Adrenal gland (tissue), 9 donors: ENCODE measurements at regions not wholly inside any gene's neighbourhood (a gene's known extent, or its start where the extent isn't known, plus 50 kb on each side); places are given as distances from the start of the nearest gene placed in this dataset.
"Not testable (repeated sequence)": the region's sequence is repeated elsewhere in the genome, so short reads cannot be mapped to it uniquely, and the experiment has no call there.

Experiments
- DNase-seq, 7 donors: peaks; one replicate each; pipeline ENCODE4 v3.0.0-alpha.2; 2019 to 2020
- H3K27ac ChIP-seq, 5 donors: fragments of 200-600 bp; sonication (generic) in 4 of 5; 1 replicate in 3 of 5; 2 replicates in 2 of 5; pipeline versions ENCODE4 v1.5.1 to v1.8.0; 2016 to 2020; ENCODE audit warnings: mild to moderate bottlenecking in 1 of 5
- H3K27me3 ChIP-seq: fragments of 200-600 bp; 2 replicates; pipeline ENCODE4 v1.8.0; 2021
- H3K36me3 ChIP-seq, 2 donors: fragments of 200-600 bp; replicated peaks in 1 of 2; 1 replicate in 1 of 2; 2 replicates in 1 of 2; pipeline versions ENCODE4 v1.5.1 to v1.8.0; 2018 to 2022
- H3K4me1 ChIP-seq, 2 donors: fragments of 200-600 bp; replicated peaks in 1 of 2; 1 replicate in 1 of 2; 2 replicates in 1 of 2; pipeline versions ENCODE4 v1.5.1 to v1.8.0; 2018 to 2021
- H3K4me3 ChIP-seq, 4 donors: fragments of 200-600 bp; sonication (generic) in 3 of 4; one replicate each; pipeline ENCODE4 v1.5.1; 2016 to 2018
- H3K9me3 ChIP-seq, 3 donors: fragments of 200-600 bp; sonication (generic) in 1 of 3; replicated peaks in 1 of 3; 1 replicate in 2 of 3; 2 replicates in 1 of 3; pipeline versions ENCODE4 v1.5.1 to v1.8.0; 2016 to 2021
- POLR2A ChIP-seq, 2 donors: fragments of 450-650 bp; IDR thresholded peaks; one replicate each; pipeline ENCODE4 v1.6.1; 2017; ENCODE audit warnings: antibody characterized with exemption in 2 of 2, mild to moderate bottlenecking in 2 of 2, moderate library complexity in 1 of 2
- whole genome bisulfite sequencing, 4 donors: extraction: QIAGEN DNeasy Blood & Tissue Kit in 2 of 4; methylation state at CpG; one replicate each; pipeline versions ENCODE4 v1.1.5 to v1.1.7; 2013 to 2017; 5-methylcytosine and 5-hydroxymethylcytosine counted together
- intact Hi-C, 2 donors: fragments of 100-400 bp; cut with DNase I; formaldehyde crosslinking; loops; one replicate each; pipeline versions ENCODE4 v1.14.1 to v1.15.0; 2022 to 2023
- TF ChIP-seq, protein P1 (sequence below), 6 experiments: fragments of 450-650 bp in 4 of 6; fragments of 200-600 bp in 2 of 6; sonication (generic) in 1 of 6; IDR thresholded peaks; 1 replicate in 5 of 6; 2 replicates in 1 of 6; pipeline versions ENCODE4 v1.5.1 to v1.8.0; 2016 to 2021; ENCODE audit warnings: antibody characterized with exemption in 6 of 6, mild to moderate bottlenecking in 2 of 6, moderate library complexity in 1 of 6
- donor health status: healthy with polysubstance abuse.
- donor health status: Bipolar disorder and iron deficiency.
- donor health status: DM: yes; HTN: yes; CAD: no.
- donor health status: DM: no; HTN: no; CAD: no.
- donor health status: DM: no; HTN: no; CAD: no.

DNA sequence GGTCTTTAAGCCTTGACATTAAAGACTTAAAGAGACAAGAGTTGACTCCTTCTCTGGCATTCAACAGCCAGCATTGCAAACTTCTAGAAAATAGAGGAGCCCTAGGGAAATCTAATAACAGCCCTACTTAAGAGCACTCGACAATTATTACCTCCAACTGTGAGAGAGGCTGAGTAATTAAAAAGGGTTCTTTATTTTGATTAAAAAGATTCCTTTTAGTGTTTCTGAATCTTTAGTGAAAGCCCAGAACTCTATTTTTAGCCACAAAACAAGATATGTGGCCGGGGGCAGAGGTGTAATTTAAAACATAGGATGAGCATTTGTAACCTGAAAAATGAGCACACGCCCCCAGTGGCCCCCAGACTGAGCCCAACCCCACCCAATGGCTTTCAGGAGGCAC is 222.3 kb downstream of the SMAD2 start:
- Histone ChIP-seq H3K9me3 (no peaks in the 10 kb centered on the region), H3K4me3 (no peak overlapping the region), H3K27ac (no peak overlapping the region), H3K4me1 (no peaks in the 10 kb centered on the region), H3K27me3 (no peaks in the 10 kb centered on the region), H3K36me3 (no peaks in the 10 kb centered on the region)
- DNase-seq: no peak
- WGBS, 4 donors: 67 to 79% (median 70%) methylated on average over 3 of the region's 3 CpGs
- TF ChIP-seq, protein P1, sequence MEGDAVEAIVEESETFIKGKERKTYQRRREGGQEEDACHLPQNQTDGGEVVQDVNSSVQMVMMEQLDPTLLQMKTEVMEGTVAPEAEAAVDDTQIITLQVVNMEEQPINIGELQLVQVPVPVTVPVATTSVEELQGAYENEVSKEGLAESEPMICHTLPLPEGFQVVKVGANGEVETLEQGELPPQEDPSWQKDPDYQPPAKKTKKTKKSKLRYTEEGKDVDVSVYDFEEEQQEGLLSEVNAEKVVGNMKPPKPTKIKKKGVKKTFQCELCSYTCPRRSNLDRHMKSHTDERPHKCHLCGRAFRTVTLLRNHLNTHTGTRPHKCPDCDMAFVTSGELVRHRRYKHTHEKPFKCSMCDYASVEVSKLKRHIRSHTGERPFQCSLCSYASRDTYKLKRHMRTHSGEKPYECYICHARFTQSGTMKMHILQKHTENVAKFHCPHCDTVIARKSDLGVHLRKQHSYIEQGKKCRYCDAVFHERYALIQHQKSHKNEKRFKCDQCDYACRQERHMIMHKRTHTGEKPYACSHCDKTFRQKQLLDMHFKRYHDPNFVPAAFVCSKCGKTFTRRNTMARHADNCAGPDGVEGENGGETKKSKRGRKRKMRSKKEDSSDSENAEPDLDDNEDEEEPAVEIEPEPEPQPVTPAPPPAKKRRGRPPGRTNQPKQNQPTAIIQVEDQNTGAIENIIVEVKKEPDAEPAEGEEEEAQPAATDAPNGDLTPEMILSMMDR (IDR thresholded peaks at IDR 0.05): no peak
- TF ChIP-seq POLR2A (IDR thresholded peaks at IDR 0.05): no peak
- intact Hi-C loops: no loop called here

DNA sequence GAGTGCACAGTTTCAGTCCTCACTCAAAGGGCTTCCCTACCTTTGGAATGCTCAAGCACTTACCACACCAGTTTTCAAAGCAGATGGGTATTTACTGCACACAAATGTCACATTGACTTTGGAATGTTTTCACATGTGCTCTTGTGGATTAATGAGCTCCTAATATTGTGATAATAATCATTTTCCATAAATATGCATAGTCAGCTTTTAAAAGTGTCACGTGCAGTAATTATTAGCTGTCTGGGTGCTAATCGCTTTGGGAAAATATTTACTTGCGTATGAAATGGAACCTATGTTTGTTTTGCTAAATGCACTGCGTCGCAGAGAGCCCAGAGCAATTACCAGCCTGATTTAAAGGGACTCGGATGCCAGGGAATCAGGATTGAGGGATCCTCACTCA is 229.3 kb downstream of the SMAD2 start:
- 78 to 81% (median 81%) methylated on average over 6 of the region's 6 CpGs for WGBS, 4 donors
- Histone ChIP-seq H3K9me3 (no peaks in the 10 kb centered on the region), H3K27me3 (no peaks in the 10 kb centered on the region), H3K4me3 (no peak overlapping the region), H3K4me1 (no peaks in the 10 kb centered on the region), H3K27ac (no peak overlapping the region), H3K36me3 (no peaks in the 10 kb centered on the region)
- no peak for DNase-seq
- TF ChIP-seq POLR2A (IDR thresholded peaks at IDR 0.05): no peak
- TF ChIP-seq, protein P1 (IDR thresholded peaks at IDR 0.05): no peak
- intact Hi-C loops: no loop called here

DNA sequence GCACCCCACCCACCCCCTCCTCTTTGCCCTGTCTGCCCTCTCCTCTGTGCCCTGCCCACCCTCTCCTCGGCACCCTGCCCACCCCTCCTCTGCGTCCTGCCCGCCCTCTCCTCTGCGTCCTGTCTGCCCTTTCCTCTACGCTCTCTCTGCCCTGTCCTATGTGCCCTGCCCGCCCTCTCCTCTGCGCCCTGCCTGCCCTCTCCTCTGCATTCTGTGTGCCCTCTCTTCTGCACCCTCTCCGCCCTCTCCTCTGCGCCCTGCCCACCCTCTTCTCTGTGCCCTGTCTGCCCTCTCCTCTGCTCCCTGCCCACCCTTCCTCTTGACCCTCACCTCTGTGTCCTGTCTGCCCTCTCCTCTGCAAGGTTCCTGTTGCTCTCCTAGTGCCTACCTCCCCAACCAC is 233.6 kb downstream of the SMAD2 start:
- Histone ChIP-seq H3K27me3 (no peaks in the 10 kb centered on the region), H3K27ac (no peak overlapping the region), H3K4me3 (no peak overlapping the region), H3K36me3 (no peaks in the 10 kb centered on the region), H3K4me1 (no peaks in the 10 kb centered on the region), H3K9me3 (no peaks in the 10 kb centered on the region)
- intact Hi-C loops: no loop called here
- no peak for DNase-seq
- WGBS, 4 donors: 76 to 87% (median 81%) methylated on average over 6 to 9 of the region's 9 CpGs
- no peak for TF ChIP-seq POLR2A (IDR thresholded peaks at IDR 0.05)
- TF ChIP-seq, protein P1 (IDR thresholded peaks at IDR 0.05): no peak

DNA sequence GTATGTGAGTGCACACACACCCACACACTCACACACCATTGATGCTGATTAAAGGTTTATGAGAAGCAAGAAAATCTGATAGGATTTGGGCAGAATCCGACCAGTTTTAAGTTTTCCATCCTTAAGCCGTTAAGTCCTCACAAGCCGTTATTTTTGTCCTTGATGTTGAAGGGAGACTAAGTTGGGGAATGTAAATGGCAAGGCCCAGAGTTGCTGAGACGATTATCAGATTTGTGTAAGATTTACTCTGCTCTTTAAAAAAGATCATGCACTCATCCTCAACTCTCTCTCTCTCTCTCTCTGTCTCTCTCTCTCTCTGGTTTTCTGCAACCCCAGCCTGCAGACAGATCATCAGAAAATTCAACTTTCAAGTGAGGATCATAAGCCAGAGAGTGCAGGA is 238.8 kb downstream of the SMAD2 start:
- Histone ChIP-seq H3K4me1 (no peaks in the 10 kb centered on the region), H3K27ac (no peak overlapping the region), H3K27me3 (no peaks in the 10 kb centered on the region), H3K9me3 (no peaks in the 10 kb centered on the region), H3K4me3 (no peak overlapping the region), H3K36me3 (no peaks in the 10 kb centered on the region)
- no peak for DNase-seq
- intact Hi-C loops: no loop called here
- WGBS, 4 donors: 40 to 52% (median 46%) methylated on average over 4 of the region's 4 CpGs
- TF ChIP-seq, protein P1 (IDR thresholded peaks at IDR 0.05): no peak
- TF ChIP-seq POLR2A (IDR thresholded peaks at IDR 0.05): no peak

DNA sequence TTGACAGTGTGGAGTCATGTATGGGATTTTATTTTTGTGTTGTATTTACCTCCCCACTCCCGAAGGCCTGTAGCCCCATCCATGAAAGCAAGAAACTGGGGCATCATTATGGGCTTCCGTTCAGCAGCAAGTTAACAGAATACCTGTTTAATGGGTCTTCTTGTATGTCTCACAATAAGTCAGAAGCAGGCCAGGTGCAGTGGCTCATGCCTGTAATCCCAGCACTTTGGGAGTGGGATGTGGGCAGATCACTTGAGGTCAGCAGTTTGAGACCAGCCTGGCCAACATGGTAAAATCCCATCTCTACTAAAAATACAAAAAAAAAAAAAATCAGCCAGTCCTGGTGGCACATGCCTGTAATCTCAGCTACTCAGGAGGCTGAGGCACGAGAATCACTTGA is 239.7 kb downstream of the SMAD2 start:
- intact Hi-C loops, H3K4me1 ChIP-seq, H3K27ac ChIP-seq, H3K36me3 ChIP-seq, DNase-seq, H3K9me3 ChIP-seq, H3K27me3 ChIP-seq, H3K4me3 ChIP-seq: not testable (repeated sequence)
- 75 to 92% (median 80%) methylated on average over 3 of the region's 3 CpGs for WGBS, 4 donors
